Jurkat, Clone E6-1 (cell line): ENCODE measurements at regions not wholly inside any gene's neighbourhood (a gene's known extent, or its start where the extent isn't known, plus 50 kb on each side); places are given as distances from the start of the nearest gene placed in this dataset.

Source experiments
- DNase-seq: peaks from one replicate; pipeline ENCODE4 v3.0.0-alpha.2; 2011; ENCODE audit warnings: low read depth, low spot score
- H3K4me3 ChIP-seq: 2 replicates; pipeline ENCODE4 v1.5.1; 2011; ENCODE audit warnings: mild to moderate bottlenecking, low read length, control low read depth, moderate library complexity

DNA sequence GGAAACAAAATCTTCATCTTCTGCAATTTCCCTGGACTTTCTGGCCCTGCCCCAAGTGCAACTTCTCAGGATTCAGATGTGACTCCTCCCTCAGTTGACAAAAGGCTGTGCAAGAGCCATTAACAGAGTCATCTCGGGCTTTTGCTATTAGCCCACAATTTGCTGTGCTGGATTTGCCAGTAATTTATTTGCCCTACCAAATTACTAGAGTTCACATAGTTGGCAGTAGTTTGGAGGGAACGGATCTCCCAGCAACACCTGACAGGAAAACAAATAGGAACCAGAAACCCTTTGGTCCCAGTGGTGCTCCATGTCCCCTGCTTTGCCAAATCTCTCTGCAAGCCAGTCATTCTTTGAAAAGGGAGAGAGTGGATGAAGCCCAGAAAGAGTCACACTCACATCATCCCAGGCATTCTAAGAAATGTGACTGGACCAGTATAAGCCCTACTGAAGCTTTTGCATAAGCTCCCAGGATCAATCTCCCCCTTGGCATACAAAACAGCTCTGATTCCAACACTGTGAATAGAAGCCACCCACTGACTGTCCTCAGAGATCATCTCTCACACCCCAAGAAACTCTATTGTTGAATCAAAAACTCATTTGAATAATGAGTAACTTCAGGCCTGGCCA is 350.1 kb upstream of the NBEA start:
- DNase-seq, result no peak
- no peak overlapping the region for H3K4me3 ChIP-seq

DNA sequence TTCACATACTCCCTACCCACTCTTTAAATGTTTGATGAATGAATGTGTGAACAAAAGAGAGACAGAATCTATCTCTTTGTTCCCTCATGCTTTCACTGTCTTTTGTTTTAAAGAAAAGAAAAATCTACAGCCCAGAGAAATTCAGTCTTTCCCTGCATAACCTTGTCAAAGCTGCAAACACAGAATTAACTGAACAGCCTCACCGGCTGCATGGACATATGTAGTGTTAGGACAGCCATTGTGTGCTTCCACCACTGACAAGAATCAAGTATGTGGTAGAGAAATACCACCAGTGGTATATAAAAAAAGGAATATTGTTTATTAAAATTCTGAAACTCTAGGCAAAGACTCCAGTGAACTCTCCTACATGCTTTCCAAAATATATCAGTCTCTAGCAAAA is 348.4 kb upstream of the NBEA start:
- no peak overlapping the region for H3K4me3 ChIP-seq
- DNase-seq, result no peak

DNA sequence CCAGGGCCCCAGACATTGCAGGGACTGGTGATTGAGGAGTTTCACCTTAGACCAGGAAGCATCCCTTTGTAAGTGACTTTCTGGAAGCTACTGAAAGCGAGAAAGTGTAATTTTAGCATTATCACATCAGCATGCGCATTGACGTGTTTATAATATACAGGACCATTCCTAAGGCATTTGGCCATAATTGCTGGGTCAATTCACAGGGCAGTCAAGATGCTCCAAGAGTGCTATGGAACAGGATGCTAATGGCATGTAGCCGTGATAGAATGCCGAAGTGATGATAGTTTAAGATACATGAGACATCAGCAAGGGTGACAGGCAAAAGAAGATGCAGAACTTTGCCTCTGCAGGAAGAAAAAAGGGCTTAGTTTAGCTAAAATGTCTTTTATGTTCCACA is 347.6 kb upstream of the NBEA start:
- H3K4me3 ChIP-seq, result no peak overlapping the region
- no peak for DNase-seq

DNA sequence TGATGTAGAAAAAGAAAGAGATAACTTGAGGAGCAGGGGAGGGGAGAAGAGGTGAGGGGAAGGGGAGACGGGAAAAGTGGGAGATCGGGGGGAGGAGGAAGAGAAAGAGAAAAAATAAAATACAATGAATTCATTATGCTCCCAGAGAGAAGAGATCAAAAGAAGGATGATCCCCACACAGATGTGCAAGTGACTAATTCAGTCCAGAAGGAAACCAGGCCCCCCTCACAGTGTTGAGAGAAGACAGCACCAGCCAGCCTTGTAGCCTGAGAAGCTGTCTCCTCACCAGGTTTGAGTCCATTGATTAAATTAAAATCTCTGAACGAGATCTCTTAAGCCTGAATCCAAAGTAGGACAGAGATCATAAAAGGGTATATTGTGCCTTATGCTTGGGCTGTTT is 333.7 kb upstream of the NBEA start:
- H3K4me3 ChIP-seq, result no peak overlapping the region
- no peak for DNase-seq

DNA sequence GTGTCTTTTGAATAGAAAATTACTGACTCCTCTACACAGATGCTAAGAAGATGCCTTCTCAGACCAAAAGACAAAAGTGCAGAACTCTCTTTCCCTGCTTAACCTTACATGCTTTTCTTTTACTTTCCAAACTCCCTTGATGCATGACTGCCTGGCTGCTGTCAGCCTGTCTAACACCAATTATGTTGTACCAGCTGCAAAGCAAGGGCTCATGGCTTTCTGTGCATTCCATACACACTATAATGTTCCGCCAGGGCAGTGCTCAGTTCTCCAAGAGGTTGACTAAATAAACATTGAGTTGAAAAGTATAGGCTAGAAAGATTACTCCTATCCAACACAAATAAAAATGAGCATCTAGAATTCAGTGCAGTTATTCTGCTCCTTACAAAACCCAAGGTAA is 330.4 kb upstream of the NBEA start:
- DNase-seq, result no peak
- no peak overlapping the region for H3K4me3 ChIP-seq

DNA sequence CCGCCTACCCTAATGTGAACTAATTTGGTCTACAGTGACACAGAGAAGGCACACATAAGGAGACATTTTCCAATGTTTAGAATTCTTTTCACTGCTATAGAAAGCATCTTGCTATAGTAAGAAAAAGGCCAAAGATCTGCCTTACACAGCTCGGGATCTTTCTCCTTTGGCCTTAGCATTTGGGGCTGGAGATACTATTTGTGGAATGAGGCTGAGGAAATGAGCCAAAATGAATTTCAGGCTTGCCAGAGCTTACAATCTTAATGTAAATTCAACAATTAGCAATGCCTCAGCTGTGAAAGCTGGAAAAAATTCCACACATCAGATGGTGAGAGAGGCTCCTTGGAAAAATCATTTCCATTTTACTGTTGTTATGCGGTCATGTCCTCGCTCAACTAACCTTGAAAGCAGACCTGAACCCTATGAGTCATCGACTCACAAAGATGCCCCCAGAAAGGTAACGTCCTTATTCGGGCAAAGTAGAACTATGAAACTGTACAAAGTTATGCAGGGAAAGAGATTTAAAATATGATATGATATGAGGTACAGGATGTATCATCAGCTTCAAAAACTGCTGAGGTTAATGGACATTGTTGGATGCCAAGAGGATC is 324.5 kb upstream of the NBEA start:
- no peak overlapping the region for H3K4me3 ChIP-seq
- no peak for DNase-seq

DNA sequence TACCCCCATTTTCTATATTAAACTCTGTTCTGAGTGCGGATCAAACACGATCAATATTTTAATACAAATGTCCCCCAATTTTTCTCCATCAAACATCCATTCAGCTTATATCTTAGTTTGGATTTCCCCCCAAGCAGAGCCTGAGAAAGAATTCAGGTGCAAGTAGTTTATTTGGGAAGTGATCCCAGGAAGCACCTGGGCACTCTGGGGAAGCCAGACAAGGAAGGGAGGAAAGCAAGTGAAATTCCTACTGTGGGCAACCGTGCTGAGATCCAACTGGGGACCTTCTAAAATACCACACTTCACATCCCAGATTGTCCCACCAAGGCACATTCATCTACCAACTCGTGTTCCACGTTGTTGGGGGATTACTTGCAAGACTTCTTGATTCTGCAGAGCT is 323.4 kb upstream of the NBEA start:
- no peak for DNase-seq
- H3K4me3 ChIP-seq, result no peak overlapping the region

DNA sequence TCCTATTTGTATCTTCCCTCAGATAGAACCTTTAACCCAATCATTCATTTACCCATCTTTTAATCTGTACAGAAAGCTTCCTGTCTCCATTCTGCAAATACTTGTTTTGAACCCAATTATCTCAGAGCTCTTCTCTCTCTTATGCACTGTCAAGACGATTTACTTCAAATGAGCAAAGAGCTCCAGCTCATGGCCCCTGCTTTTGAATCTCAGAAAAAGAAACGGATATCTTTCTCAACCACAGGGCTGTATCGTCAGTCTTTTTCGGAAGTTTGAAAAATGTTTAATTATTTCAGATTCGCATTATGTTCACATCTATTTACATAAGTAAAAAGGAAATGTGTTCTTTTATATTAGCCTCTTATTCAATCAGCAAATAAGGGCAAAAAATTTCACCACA is 322.7 kb upstream of the NBEA start:
- H3K4me3 ChIP-seq, result no peak overlapping the region
- DNase-seq, result no peak

DNA sequence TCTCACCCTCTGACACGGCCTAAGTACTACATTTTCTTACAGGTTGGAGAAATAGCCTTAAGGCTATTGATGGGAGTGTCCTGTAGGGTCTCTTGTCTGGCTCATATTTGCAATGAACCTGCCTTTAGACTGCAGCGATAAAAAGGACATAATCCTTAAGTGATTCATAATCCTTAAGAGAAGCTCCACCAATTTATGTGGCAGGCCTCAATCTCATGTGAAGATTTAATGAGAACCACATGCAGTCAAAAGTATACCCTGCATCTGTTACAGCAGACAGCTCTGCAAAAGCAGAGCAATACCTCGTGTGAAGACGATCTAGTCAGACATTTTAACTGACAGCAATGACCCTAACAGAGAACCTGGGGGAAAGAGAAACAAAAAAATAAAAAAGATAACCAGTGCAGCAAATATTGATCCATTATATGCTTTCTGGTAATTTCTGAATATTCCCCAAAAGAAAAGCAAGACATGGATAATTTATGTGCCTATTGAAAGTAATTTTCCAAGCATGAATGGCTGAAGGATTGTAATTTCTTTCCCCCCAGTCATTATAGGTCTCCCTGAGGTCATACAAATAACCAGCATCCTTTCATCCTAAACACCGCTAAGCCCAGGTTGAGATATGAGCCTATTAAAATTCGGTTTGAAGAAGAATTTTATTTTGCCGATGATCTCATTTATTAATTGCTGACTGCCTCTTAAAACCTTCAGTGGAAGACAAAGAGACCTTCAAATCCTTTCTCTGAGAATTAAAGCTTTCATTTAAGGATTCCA is 321.8 kb upstream of the NBEA start:
- DNase-seq, result no peak
- H3K4me3 ChIP-seq, result no peak overlapping the region

DNA sequence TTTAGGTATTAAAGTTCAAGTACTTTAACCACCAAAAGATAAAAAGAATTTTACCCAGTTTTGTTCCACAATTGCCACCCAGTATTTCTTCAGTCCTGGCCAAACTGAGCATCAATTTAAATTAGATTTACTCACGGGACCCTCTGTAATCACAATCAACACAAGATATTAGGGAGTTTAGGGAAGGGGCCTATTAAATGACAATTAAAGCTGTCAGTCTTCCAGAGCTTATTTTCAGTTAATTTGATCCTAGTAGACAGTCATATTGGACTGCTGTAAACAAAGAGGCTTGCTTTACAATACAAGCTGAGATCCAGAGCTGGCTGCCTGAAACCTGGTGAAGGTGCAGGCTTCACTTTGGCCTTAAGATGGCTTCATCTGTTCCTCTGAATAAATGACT is 321.2 kb upstream of the NBEA start:
- no peak overlapping the region for H3K4me3 ChIP-seq
- no peak for DNase-seq

DNA sequence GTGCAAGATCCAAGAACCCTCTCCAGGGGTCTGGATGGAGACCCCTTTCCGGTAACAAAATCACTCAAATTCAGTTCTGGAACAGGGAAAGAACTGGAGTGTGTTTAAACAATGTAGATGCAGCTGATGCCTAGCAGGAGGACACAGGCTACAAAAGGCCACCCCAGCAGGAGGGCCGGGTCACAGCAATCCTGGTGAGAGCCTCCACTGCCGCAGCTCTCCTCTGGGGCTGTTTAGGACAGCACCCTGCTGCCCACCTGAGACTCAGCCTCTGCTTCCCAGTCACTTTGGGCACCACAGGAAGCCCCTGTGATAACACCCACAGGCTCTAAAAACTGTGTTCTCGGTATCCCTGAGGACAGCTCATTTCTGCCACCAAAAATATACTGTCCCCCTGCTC is 318.7 kb upstream of the NBEA start:
- no peak for DNase-seq

DNA sequence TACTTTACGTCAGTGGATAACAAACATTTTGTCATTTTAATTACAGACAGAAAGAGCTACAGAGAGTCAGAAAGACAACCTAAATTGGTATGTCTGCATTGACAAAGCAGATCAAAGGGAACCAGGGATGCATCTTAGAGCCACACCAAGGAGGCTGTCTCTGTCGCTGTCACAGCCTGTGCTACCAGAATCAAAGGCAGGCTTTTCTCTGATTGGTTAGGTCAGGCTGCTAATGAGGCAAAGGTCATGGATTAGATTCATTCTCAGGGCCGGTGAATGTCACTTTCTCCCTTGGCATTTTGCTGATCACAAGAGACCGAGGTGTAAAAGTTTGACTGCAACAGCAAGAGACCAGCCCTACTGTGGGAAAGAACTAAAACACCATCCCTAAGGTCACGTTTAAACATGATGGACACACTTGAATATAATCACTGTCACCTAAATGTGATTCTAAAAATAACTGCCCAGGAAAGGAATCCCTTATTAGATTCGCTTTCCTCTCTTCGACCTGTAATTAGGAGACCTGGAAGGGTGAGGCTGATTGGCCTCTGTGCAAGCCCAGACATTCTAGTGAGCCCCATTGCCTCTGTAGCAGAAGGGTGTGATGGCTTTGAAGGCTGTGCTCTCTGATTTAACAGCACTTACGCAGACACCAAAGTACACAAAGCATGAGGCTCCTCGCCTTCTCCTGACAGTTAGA is 314.4 kb upstream of the NBEA start:
- H3K4me3 ChIP-seq, result no peak overlapping the region
- DNase-seq, result no peak

More for the DNA sequence above, 318.7 kb upstream of the NBEA start:
- H3K4me3 ChIP-seq, result no peak overlapping the region

DNA sequence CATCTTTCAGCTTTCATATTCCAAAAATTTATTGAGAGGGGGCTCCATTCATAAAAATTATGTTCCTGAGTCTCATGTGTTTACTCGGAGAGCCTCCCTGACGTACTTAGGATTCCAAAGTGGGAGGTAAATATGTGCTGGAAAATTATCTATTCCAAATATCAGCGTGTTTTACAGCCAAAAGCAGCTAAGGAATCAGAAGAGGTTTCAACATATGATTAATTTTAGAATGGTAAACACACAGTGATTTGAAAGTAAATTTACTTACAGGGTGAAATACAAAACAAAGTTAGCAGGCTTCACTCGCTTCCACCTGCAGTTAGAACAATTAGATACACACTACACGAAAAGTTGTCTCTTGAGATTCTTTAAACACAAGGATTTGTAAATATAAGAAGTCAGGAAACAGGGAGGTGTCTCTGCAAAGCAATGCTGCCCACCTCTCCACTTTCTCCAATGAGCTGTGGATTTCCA is 313.8 kb upstream of the NBEA start:
- no peak overlapping the region for H3K4me3 ChIP-seq
- no peak for DNase-seq

DNA sequence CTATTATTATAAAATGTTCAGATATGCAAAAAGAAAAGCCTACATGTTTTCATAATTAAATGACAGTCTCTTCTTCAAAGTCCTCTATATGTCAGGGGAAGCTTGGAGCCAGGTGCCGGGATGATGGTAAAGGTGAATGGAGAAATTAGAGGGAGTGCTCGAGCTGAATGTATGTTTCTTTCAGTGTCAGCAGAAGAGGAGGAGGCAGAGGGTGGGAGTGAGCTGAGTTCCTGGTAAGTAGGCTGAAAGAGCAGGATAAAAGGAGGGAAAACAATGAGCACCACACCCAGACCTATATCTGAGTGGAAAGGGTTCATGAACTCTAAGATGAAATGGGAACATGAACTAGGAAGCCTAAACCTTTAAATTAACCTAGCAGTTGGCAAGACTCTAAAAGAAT is 307.6 kb upstream of the NBEA start:
- no peak for DNase-seq
- no peak overlapping the region for H3K4me3 ChIP-seq

DNA sequence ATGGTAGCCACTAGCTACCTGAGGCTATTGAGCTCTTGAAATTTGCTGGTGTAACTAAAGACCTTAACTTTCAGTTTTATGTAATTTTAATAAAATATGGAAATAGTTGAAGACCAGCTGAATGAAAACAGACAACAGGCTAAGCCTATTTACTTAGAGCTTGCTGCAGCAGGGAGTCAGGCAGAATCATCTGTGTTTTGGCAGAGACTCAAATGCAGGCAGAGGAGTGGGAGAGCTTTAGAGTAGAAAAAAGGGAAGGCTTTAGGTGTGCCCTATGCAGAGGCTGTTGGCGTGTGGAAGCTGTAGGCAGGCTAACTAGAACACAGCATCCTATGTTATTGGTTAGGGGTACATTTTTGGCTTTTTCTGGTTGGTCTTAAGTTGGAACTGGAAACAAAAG is 304.9 kb upstream of the NBEA start:
- H3K4me3 ChIP-seq, result no peak overlapping the region
- no peak for DNase-seq

DNA sequence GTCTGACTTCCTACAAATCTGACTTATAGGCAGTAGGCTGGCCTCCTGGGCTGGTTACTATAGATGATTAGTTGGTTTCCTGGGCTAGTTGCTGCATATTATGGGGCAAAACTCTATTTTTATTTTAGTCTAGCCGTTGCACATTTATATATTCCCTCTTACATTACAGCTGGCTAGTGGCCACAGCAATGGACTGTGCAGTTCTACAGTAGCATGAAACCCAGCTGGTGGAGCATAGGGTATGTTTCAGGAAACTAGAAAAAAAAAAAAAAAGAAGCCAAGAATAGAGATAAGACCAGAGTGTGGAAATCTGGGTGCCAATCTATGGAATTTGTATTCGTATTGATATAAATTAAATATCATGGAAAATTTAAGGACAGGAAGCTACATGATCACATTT is 304.4 kb upstream of the NBEA start:
- no peak for DNase-seq
- no peak overlapping the region for H3K4me3 ChIP-seq

DNA sequence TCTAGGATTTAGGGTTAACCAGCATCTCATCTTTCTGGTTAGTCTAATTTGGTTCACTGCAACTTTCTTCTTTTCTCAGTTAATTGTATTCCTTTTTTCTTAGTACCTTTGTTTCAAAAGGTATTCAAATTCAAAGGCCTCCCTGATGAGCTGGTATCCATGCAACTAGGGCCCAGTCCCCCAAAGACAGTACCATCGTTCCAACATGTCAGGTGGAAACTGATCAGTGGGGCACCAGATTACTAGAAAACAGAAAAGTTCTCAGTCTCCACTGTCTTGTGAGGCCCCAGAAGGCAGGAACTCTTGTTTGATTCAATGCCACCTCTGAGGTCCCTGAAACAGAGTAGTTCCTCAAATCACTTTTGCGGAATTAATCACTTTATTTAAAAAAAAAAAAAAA is 303.2 kb upstream of the NBEA start:
- no peak overlapping the region for H3K4me3 ChIP-seq
- DNase-seq, result no peak

DNA sequence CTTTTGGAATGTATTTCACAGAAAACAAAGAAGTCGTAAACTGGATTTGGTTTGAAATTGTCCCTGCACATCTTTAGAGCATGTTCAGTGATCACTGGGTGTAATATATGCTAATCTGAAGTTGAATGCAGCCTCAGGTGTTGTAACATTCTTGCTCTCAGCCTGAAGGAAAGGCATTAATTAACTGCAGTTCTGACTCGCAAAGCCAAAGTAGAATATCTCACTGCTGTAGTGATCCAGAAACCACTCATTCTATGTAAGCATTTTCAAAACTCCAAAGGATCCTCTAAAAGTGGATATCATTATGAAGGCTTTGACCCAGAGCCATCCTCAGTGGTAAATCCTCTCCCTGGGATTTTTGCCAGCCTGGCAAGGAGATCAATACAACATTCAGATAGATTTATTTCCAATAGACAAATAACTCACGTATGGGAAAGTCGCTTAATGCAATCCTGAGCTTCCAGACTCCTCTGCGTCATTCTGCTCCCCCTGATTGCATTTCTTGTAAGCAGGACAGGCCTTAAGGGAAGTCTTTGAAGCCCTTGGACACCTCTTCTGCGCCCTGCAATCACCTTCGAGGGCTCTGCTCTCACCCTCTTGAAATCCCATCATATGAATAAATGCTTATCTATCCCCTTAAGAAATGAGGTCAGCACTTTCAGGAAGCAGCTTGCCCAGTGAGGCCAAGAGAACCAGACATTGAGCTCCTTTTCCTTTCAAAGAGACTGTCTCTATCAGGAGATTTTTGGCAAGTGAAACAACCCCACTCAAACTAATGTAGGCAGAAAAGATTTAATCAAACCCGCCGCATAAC is 301.7 kb upstream of the NBEA start:
- H3K4me3 ChIP-seq, result no peak overlapping the region
- no peak for DNase-seq

DNA sequence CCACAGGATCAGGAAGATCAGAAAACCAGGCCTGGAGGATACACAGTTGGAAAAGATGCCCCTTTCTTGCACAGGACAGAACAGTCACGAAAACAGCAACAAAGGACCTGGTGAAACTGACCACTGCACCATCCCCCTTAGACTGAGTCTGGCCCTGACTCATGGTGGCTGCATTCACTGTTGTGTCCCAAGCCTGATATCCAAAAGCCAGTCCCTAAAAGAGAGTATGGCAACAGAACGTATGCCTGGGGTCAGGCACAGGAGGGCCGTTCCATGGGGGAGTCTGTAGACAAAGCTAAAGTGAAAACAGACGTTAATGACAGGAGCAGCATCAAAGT is 301.1 kb upstream of the NBEA start:
- DNase-seq, result no peak

More for the DNA sequence above, 301.1 kb upstream of the NBEA start:
- no peak overlapping the region for H3K4me3 ChIP-seq
